HepG2 (cell line): ENCODE measurements at regions not wholly inside any gene's neighbourhood (a gene's known extent, or its start where the extent isn't known, plus 50 kb on each side); places are given as distances from the start of the nearest gene placed in this dataset.

Experiments used
- ATAC-seq: fragments of 200-7000 bp; cut with Tn5 transposase; 3 replicates; pipeline ENCODE4 v1.9.1; 2020; ENCODE audit warnings: mild to moderate bottlenecking, moderate library complexity
- BruUV-seq: library from RNA; stranded (reverse); fragments of 400-500 nt; replicated peaks from 2 replicates; lab custom pipeline; 2021; lab: Mats Ljungman, UMichigan
- CTCF ChIA-PET: fragments of 300-600 bp; formaldehyde crosslinking; extraction: SDS; loops from one replicate; lab custom pipeline; 2021; ENCODE audit warnings: low total read pairs, inconsistent platforms, low intra/inter-chr PET ratio; lab: Yijun Ruan, JAX
- POLR2A ChIA-PET: fragments of 350-600 bp; sonication (Branson Sonifier 250); formaldehyde crosslinking; loops from one replicate; lab custom pipeline; 2020; ENCODE audit warnings: antibody characterized with exemption, inconsistent platforms; lab: Yijun Ruan, JAX
- DNase-seq: peaks from one replicate; pipeline ENCODE4 v3.0.0-alpha.2; 2015; ENCODE audit warnings: low spot score
- FAIRE-seq: peaks from 3 replicates; lab custom pipeline; 2011; peaks lifted over from hg19 to GRCh38; lab: Jason Lieb, UNC
- H2AFZ ChIP-seq: one replicate; pipeline ENCODE4 v1.6.1; 2011; ENCODE audit warnings: low read length, inconsistent platforms
- H3K27ac ChIP-seq: fragments of 300-600 bp; 3 replicates; pipeline ENCODE4 v1.8.0; 2011; ENCODE audit warnings: mixed run types, mild to moderate bottlenecking, mixed read lengths, low read length, inconsistent platforms; ENCODE audit not compliant: insufficient read depth; ENCODE audit errors: extremely low read length
- H3K27me3 ChIP-seq, 2 experiments: fragments of 200-600 bp in 1 of 2; 2 replicates in 1 of 2; 3 replicates in 1 of 2; pipeline versions ENCODE4 v1.6.0 to v1.8.0; 2011; ENCODE audit warnings: low read length in 2 of 2, mild to moderate bottlenecking in 2 of 2, moderate library complexity in 2 of 2, inconsistent platforms in 1 of 2; ENCODE audit not compliant: insufficient read depth in 2 of 2, control insufficient read depth in 1 of 2
- H3K36me3 ChIP-seq, 2 experiments: fragments of 200-600 bp in 1 of 2; replicated peaks in 1 of 2; 2 replicates in 1 of 2; 3 replicates in 1 of 2; pipeline versions ENCODE4 v1.5.1 to v1.8.0; 2011; ENCODE audit warnings: low read length in 2 of 2, inconsistent platforms in 1 of 2; ENCODE audit not compliant: insufficient read depth in 2 of 2, control insufficient read depth in 1 of 2
- H3K4me1 ChIP-seq: 2 replicates; pipeline ENCODE4 v1.5.1; 2012; ENCODE audit warnings: low read length, inconsistent platforms; ENCODE audit not compliant: insufficient read depth
- H3K4me2 ChIP-seq: 2 replicates; pipeline ENCODE4 v1.6.0; 2011; ENCODE audit warnings: low read depth, low read length, inconsistent platforms
- H3K4me3 ChIP-seq, 3 experiments: fragments of 200-600 bp in 1 of 3; sonication (generic), shearing (Covaris generic) in 1 of 3; replicated peaks in 1 of 3; 2 replicates each; pipeline ENCODE4 v1.5.1; 2011 to 2016; ENCODE audit warnings: low read length in 3 of 3, inconsistent platforms in 2 of 3, low read depth in 2 of 3, mild to moderate bottlenecking in 2 of 3, control low read depth in 1 of 3, mixed read lengths in 1 of 3; ENCODE audit not compliant: insufficient read depth in 1 of 3
- H3K79me2 ChIP-seq: one replicate; pipeline ENCODE4 v1.6.1; 2011; ENCODE audit warnings: low read length, inconsistent platforms; ENCODE audit not compliant: insufficient read depth
- H3K9ac ChIP-seq: 2 replicates; pipeline ENCODE4 v1.6.0; 2011; ENCODE audit warnings: mild to moderate bottlenecking, low read depth, low read length, inconsistent platforms; ENCODE audit not compliant: insufficient read depth
- H3K9me3 ChIP-seq: 2 replicates; pipeline ENCODE4 v1.5.1; 2012; ENCODE audit warnings: mild to moderate bottlenecking, low read length
- H4K20me1 ChIP-seq: 2 replicates; pipeline ENCODE4 v1.6.0; 2011; ENCODE audit warnings: inconsistent platforms, mild to moderate bottlenecking, low read length, moderate library complexity; ENCODE audit not compliant: insufficient read depth
- ASH2L ChIP-seq: fragments of 300-600, 200-600 bp; sonication (generic); IDR thresholded peaks from 2 replicates; pipeline ENCODE4 v1.7.0; 2017; ENCODE audit warnings: low read depth, mild to moderate bottlenecking, moderate library complexity, mixed read lengths, low read length; ENCODE audit not compliant: insufficient read length
- BHLHE40 ChIP-seq: IDR thresholded peaks from 2 replicates; pipeline ENCODE4 v1.6.1; 2011; ENCODE audit warnings: low read length, improper control_type of control experiment
- CERS6 ChIP-seq: sonication (generic); formaldehyde crosslinking; IDR thresholded peaks from 2 replicates; pipeline ENCODE4 v1.5.0; 2020; ENCODE audit warnings: missing genetic modification reagents
- EZH2 ChIP-seq: conservative IDR thresholded peaks from 2 replicates; pipeline ENCODE4 v1.6.1; 2012; ENCODE audit warnings: mild to moderate bottlenecking, low read depth, low read length, moderate library complexity
- FOXA1 ChIP-seq, 2 experiments: fragments of 450-650 bp in 1 of 2; sonication (generic) in 1 of 2; formaldehyde crosslinking in 1 of 2; IDR thresholded peaks; 2 replicates each; pipeline versions ENCODE4 v1.4.0 to v1.6.1; 2016 to 2020; ENCODE audit warnings: missing genetic modification reagents in 1 of 2
- GPN1 ChIP-seq: sonication (generic); formaldehyde crosslinking; IDR thresholded peaks from 2 replicates; pipeline ENCODE4 v1.5.1; 2020; ENCODE audit warnings: missing genetic modification reagents, borderline replicate concordance
- HDAC1 ChIP-seq: sonication (generic); formaldehyde crosslinking; IDR thresholded peaks from 2 replicates; pipeline ENCODE4 v1.5.1; 2020; ENCODE audit warnings: mild to moderate bottlenecking, missing genetic modification reagents
- MEF2D ChIP-seq: sonication (generic); formaldehyde crosslinking; IDR thresholded peaks from 2 replicates; pipeline ENCODE4 v1.5.1; 2020; ENCODE audit warnings: mild to moderate bottlenecking, missing genetic modification reagents
- NFIC ChIP-seq: IDR thresholded peaks from 2 replicates; pipeline ENCODE4 v1.6.1; 2012; ENCODE audit warnings: mild to moderate bottlenecking, low read length, inconsistent platforms
- SETDB1 ChIP-seq: sonication (generic); formaldehyde crosslinking; IDR thresholded peaks from 2 replicates; pipeline ENCODE4 v1.5.1; 2020; ENCODE audit warnings: missing genetic modification reagents, mild to moderate bottlenecking, borderline replicate concordance
- ZFY ChIP-seq: sonication (generic); formaldehyde crosslinking; IDR thresholded peaks from 2 replicates; pipeline ENCODE4 v1.4.0; 2020; ENCODE audit warnings: missing genetic modification reagents
- ZNF101 ChIP-seq: sonication (generic); formaldehyde crosslinking; IDR thresholded peaks from 2 replicates; pipeline ENCODE4 v1.4.0; 2020; ENCODE audit warnings: mild to moderate bottlenecking, low read depth, missing genetic modification reagents, borderline replicate concordance
- ZNF282 ChIP-seq: fragments of 450-650 bp; IDR thresholded peaks from 2 replicates; pipeline ENCODE4 v1.6.1; 2018; ENCODE audit not compliant: partially characterized antibody
- ZNF644 ChIP-seq: IDR thresholded peaks from 2 replicates; pipeline ENCODE4 v1.6.1; 2016; ENCODE audit warnings: low read depth
- whole genome bisulfite sequencing: methylation state at CpG from one replicate; pipeline ENCODE4 v1.1.6; 2017; ENCODE audit warnings: low lambda C conversion rate; 5-methylcytosine and 5-hydroxymethylcytosine counted together
- in situ Hi-C: cut with HindIII; loops from 2 replicates; pipeline ENCODE4 v1.10.0; 2017; ENCODE audit warnings: low pct_unique_long_range_greater_than_20kb; ENCODE audit not compliant: extremely low pct_ligation_motif_present
- intact Hi-C: fragments of 100-400 bp; cut with micrococcal nuclease; formaldehyde crosslinking; loops from one replicate; pipeline ENCODE4 v1.10.0; 2022; ENCODE audit not compliant: unreplicated experiment
- TF ChIP-seq, protein P1 (sequence below): sonication (generic); formaldehyde crosslinking; IDR thresholded peaks from 2 replicates; pipeline ENCODE4 v1.4.0; 2020; ENCODE audit warnings: missing genetic modification reagents, borderline replicate concordance
- TF ChIP-seq, protein P2 (sequence below): sonication (generic); formaldehyde crosslinking; IDR thresholded peaks from 2 replicates; pipeline ENCODE4 v1.4.0; 2020; ENCODE audit warnings: missing genetic modification reagents

- ATAC-seq = peak; percentile 16
- 0% methylated on average over 4 of the region's 42 CpGs for WGBS
- DNase-seq = peak; percentile 93
- POLR2A ChIA-PET = interaction anchor here (0.7 to 5.2 kb wide), 32 partner anchors 8 to 937 kb away, joined by 3 to 122 read pairs (median 6); partner anchors contain the start of gene ZMIZ1
- H3K4me2 ChIP-seq = peak overlapping the region; percentile 97
- peaks cover 90% of the 10 kb centered on the region for H3K4me1 ChIP-seq
- H3K36me3 ChIP-seq = no peaks in the 10 kb centered on the region
- H3K9ac ChIP-seq = peak overlapping the region; percentile 82
- peak overlapping the region; percentile 48 to 60 (median 58) for H3K4me3 ChIP-seq
- H3K9me3 ChIP-seq = no peaks in the 10 kb centered on the region
- no TSS peak for BruUV-seq
- intact Hi-C loops (loop anchor here (1.0 to 10.0 kb wide), 8 partner anchors 9 to 515 kb away; partner anchors contain the start of gene ZMIZ1), in situ Hi-C loops (loop anchor here (5.0 kb wide), 1 partner anchor 213 kb away; no protein-coding TSS in a partner anchor)
- no peaks in the 10 kb centered on the region for H3K79me2 ChIP-seq
- CTCF ChIA-PET = no interaction called here
- H3K27ac ChIP-seq = peak overlapping the region; percentile 98
- H2AFZ ChIP-seq = no peak overlapping the region
- H3K27me3 ChIP-seq = no peaks in the 10 kb centered on the region
- peak; percentile 78 for FAIRE-seq
- H4K20me1 ChIP-seq = no peaks in the 10 kb centered on the region
- no peak for TF ChIP-seq EZH2
- no peak; the same call in 1 of the 2 replicates for TF ChIP-seq HDAC1
- TF ChIP-seq, protein P1, sequence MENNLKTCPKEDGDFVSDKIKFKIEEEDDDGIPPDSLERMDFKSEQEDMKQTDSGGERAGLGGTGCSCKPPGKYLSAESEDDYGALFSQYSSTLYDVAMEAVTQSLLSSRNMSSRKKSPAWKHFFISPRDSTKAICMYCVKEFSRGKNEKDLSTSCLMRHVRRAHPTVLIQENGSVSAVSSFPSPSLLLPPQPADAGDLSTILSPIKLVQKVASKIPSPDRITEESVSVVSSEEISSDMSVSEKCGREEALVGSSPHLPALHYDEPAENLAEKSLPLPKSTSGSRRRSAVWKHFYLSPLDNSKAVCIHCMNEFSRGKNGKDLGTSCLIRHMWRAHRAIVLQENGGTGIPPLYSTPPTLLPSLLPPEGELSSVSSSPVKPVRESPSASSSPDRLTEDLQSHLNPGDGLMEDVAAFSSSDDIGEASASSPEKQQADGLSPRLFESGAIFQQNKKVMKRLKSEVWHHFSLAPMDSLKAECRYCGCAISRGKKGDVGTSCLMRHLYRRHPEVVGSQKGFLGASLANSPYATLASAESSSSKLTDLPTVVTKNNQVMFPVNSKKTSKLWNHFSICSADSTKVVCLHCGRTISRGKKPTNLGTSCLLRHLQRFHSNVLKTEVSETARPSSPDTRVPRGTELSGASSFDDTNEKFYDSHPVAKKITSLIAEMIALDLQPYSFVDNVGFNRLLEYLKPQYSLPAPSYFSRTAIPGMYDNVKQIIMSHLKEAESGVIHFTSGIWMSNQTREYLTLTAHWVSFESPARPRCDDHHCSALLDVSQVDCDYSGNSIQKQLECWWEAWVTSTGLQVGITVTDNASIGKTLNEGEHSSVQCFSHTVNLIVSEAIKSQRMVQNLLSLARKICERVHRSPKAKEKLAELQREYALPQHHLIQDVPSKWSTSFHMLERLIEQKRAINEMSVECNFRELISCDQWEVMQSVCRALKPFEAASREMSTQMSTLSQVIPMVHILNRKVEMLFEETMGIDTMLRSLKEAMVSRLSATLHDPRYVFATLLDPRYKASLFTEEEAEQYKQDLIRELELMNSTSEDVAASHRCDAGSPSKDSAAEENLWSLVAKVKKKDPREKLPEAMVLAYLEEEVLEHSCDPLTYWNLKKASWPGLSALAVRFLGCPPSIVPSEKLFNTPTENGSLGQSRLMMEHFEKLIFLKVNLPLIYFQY = no peak
- TF ChIP-seq FOXA1 (IDR thresholded peaks at IDR 0.05) = no peak
- TF ChIP-seq FOXA1 (CRISPR knock-in tag; IDR thresholded peaks at IDR 0.05) = peak; percentile 44; the same call in 1 of the 2 replicates
- TF ChIP-seq ZFY (CRISPR knock-in tag) = no peak
- TF ChIP-seq MEF2D = no peak
- no peak for TF ChIP-seq NFIC
- TF ChIP-seq ZNF101 (CRISPR knock-in tag) = no peak
- TF ChIP-seq ASH2L = peak; percentile 61
- no peak for TF ChIP-seq ZNF644
- TF ChIP-seq ZNF282 = no peak
- TF ChIP-seq GPN1 (CRISPR knock-in tag) = no peak
- TF ChIP-seq SETDB1 = no peak
- no peak for TF ChIP-seq BHLHE40
- no peak for TF ChIP-seq CERS6 (CRISPR knock-in tag)
- TF ChIP-seq, protein P2, sequence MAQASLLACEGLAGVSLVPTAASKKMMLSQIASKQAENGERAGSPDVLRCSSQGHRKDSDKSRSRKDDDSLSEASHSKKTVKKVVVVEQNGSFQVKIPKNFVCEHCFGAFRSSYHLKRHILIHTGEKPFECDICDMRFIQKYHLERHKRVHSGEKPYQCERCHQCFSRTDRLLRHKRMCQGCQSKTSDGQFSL (CRISPR knock-in tag) = 0 out of 2 replicates have a peak, but pooled peaks have one; percentile 24
Measured at GRCh38 chr10:78973901-78974616, 94.7 kb upstream of the ZMIZ1 start.
